Transverse colon (tissue), 4 donors: ENCODE measurements at regions not wholly inside any gene's neighbourhood (a gene's known extent, or its start where the extent isn't known, plus 50 kb on each side); places are given as distances from the start of the nearest gene placed in this dataset.

ENCODE experiments used
- DNase-seq: peaks from one replicate; pipeline ENCODE4 v3.0.0-alpha.2; 2019
- H3K27ac ChIP-seq, 4 donors: fragments of 200-600 bp; sonication (generic); 2 replicates each; pipeline ENCODE4 v1.5.1; 2016 to 2018; ENCODE audit warnings: inconsistent platforms in 4 of 4
- H3K27me3 ChIP-seq: fragments of 200-600 bp; sonication (generic); 2 replicates; pipeline ENCODE4 v1.5.1; 2017; ENCODE audit warnings: inconsistent platforms
- H3K36me3 ChIP-seq, 4 donors: fragments of 200-600 bp; sonication (generic); 2 replicates each; pipeline ENCODE4 v1.5.1; 2017 to 2019; ENCODE audit warnings: inconsistent platforms in 4 of 4
- H3K4me1 ChIP-seq, 4 donors: fragments of 200-600 bp; sonication (generic); 2 replicates each; pipeline ENCODE4 v1.5.1; 2017 to 2020; ENCODE audit warnings: inconsistent platforms in 4 of 4
- H3K4me3 ChIP-seq, 4 donors: fragments of 200-600 bp; sonication (generic); 1 replicate in 1 of 4; 2 replicates in 3 of 4; pipeline versions ENCODE4 v1.5.1 to v1.6.1; 2017 to 2019; ENCODE audit warnings: inconsistent platforms in 4 of 4
- H3K9me3 ChIP-seq, 2 donors: fragments of 200-600 bp; sonication (generic); 2 replicates each; pipeline ENCODE4 v1.5.1; 2017 to 2019; ENCODE audit warnings: inconsistent platforms in 2 of 2
- EP300 ChIP-seq: sonication (generic); formaldehyde crosslinking; IDR thresholded peaks from one replicate; pipeline ENCODE4 v1.6.1; 2017; ENCODE audit warnings: antibody characterized with exemption, low read depth
- POLR2A ChIP-seq: fragments of 450-650 bp; IDR thresholded peaks from one replicate; pipeline ENCODE4 v1.6.1; 2016; ENCODE audit warnings: antibody characterized with exemption, mild to moderate bottlenecking, moderate library complexity
- POLR2AphosphoS5 ChIP-seq, 3 donors: sonication (generic); formaldehyde crosslinking; IDR thresholded peaks; one replicate each; pipeline ENCODE4 v1.6.1; 2016; ENCODE audit warnings: antibody characterized with exemption in 3 of 3
- WGBS, 2 donors: methylation state at CpG; one replicate each; pipeline ENCODE4 v1.1.5; 2018; ENCODE audit warnings: low coverage in 1 of 2; 5-methylcytosine and 5-hydroxymethylcytosine counted together
- in situ Hi-C, 4 donors: fragments of 200-750 bp; cut with MboI; loops; one replicate each; pipeline versions ENCODE4 v1.15.0 to v1.15.1; 2017; ENCODE audit warnings: low sequenced_read_pairs in 3 of 4, low pct_ligation_motif_present in 1 of 4, low pct_unique_long_range_greater_than_20kb in 1 of 4
- intact Hi-C: fragments of 100-400 bp; cut with DNase I; formaldehyde crosslinking; loops from one replicate; pipeline ENCODE4 v1.15.1; 2023; ENCODE audit warnings: low total_unique reads
- TF ChIP-seq, protein P1 (sequence below), 5 experiments: fragments of 200-600 bp in 3 of 5; fragments of 450-650 bp in 2 of 5; sonication (generic) in 3 of 5; IDR thresholded peaks; 1 replicate in 2 of 5; 2 replicates in 3 of 5; pipeline ENCODE4 v1.5.1; 2016 to 2017; ENCODE audit warnings: antibody characterized with exemption in 5 of 5, inconsistent platforms in 3 of 5, mild to moderate bottlenecking in 2 of 5, moderate library complexity in 1 of 5

- TF ChIP-seq POLR2AphosphoS5 (IDR thresholded peaks at IDR 0.05) = no peak
- no peak for TF ChIP-seq POLR2A
- TF ChIP-seq, protein P1, sequence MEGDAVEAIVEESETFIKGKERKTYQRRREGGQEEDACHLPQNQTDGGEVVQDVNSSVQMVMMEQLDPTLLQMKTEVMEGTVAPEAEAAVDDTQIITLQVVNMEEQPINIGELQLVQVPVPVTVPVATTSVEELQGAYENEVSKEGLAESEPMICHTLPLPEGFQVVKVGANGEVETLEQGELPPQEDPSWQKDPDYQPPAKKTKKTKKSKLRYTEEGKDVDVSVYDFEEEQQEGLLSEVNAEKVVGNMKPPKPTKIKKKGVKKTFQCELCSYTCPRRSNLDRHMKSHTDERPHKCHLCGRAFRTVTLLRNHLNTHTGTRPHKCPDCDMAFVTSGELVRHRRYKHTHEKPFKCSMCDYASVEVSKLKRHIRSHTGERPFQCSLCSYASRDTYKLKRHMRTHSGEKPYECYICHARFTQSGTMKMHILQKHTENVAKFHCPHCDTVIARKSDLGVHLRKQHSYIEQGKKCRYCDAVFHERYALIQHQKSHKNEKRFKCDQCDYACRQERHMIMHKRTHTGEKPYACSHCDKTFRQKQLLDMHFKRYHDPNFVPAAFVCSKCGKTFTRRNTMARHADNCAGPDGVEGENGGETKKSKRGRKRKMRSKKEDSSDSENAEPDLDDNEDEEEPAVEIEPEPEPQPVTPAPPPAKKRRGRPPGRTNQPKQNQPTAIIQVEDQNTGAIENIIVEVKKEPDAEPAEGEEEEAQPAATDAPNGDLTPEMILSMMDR (IDR thresholded peaks at IDR 0.05) = no peak
- TF ChIP-seq EP300 = no peak
- Histone ChIP-seq H3K4me3 (no peak overlapping the region), H3K27ac (peak overlapping the region in 2 of 4 donors; percentile 35 to 49), H3K9me3 (no peaks in the 10 kb centered on the region), H3K27me3 (no peaks in the 10 kb centered on the region), H3K4me1 (peaks cover 0 to 23% (median 13%) of the 10 kb centered on the region in 4 donors), H3K36me3 (no peaks in the 10 kb centered on the region)
- DNase-seq = no peak
- 31 to 54% methylated on average over 1 of the region's 1 CpG for WGBS, 2 donors
- in situ Hi-C loops = no loop called here
- intact Hi-C loops = no loop called here
Measured at GRCh38 chr4:100894339-100894870, 376.6 kb upstream of the EMCN start.

DNA sequence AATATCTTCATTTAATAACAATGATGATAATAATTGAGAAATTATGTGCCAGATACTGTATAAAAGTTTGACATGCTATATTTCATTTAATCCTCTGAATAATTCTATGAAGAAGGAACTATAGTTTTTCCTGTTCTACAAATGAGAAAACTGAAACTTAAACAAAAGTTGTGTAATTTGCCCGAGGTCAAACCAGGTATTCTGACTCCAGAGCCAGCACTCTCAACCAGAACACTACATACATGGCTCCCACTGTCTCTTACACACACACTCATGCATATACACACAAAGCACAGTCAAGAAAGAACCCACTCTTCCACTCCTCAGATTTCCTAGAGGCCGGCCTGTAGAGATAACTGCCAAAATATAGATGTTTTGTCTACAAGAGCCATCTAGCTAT lies 374.0 kb upstream of the EMCN start:
- Histone ChIP-seq H3K27ac (no peak overlapping the region), H3K4me1 (peaks cover 0 to 23% (median 13%) of the 10 kb centered on the region in 4 donors), H3K9me3 (no peaks in the 10 kb centered on the region), H3K36me3 (no peaks in the 10 kb centered on the region), H3K27me3 (no peaks in the 10 kb centered on the region), H3K4me3 (no peak overlapping the region)
- intact Hi-C loops = no loop called here
- DNase-seq = no peak
- TF ChIP-seq POLR2AphosphoS5 (IDR thresholded peaks at IDR 0.05) (no peak), POLR2A (no peak), EP300 (no peak)
- TF ChIP-seq, protein P1 (IDR thresholded peaks at IDR 0.05) = no peak
- WGBS, 2 donors = 86 to 88% methylated on average over 2 of the region's 2 CpGs
- in situ Hi-C loops = no loop called here

GRCh38 chr4:100889898-100890297 lies 372.1 kb upstream of the EMCN start:
- DNase-seq = no peak
- no peak for TF ChIP-seq EP300
- TF ChIP-seq POLR2A = no peak
- TF ChIP-seq, protein P1 (IDR thresholded peaks at IDR 0.05) = no peak
- TF ChIP-seq POLR2AphosphoS5 (IDR thresholded peaks at IDR 0.05) = no peak
- intact Hi-C loops = no loop called here
- Histone ChIP-seq H3K27ac (no peak overlapping the region), H3K27me3 (no peaks in the 10 kb centered on the region), H3K4me1 (peaks cover 0 to 12% (median 10%) of the 10 kb centered on the region in 4 donors), H3K4me3 (no peak overlapping the region), H3K36me3 (no peaks in the 10 kb centered on the region), H3K9me3 (peaks cover 0 to 5% of the 10 kb centered on the region in 2 donors)
- in situ Hi-C loops = no loop called here

GRCh38 chr4:100889401-100889800 lies 371.6 kb upstream of the EMCN start:
- intact Hi-C loops = no loop called here
- Histone ChIP-seq H3K4me1 (peaks cover 0 to 7% (median 6%) of the 10 kb centered on the region in 4 donors), H3K9me3 (peaks cover 0 to 5% of the 10 kb centered on the region in 2 donors), H3K27ac (no peak overlapping the region), H3K36me3 (no peaks in the 10 kb centered on the region), H3K4me3 (no peak overlapping the region), H3K27me3 (no peaks in the 10 kb centered on the region)
- no peak for DNase-seq
- 77 to 78% methylated on average over 2 of the region's 2 CpGs for WGBS, 2 donors
- TF ChIP-seq POLR2A (no peak), POLR2AphosphoS5 (IDR thresholded peaks at IDR 0.05) (no peak), EP300 (no peak)
- TF ChIP-seq, protein P1 (IDR thresholded peaks at IDR 0.05) = no peak
- in situ Hi-C loops = no loop called here
